Gastrocnemius medialis (tissue), 4 donors: ENCODE measurements at regions not wholly inside any gene's neighbourhood (a gene's known extent, or its start where the extent isn't known, plus 50 kb on each side); places are given as distances from the start of the nearest gene placed in this dataset.

ENCODE experiments used
- ATAC-seq, 2 donors: fragments of 150-250 bp; one replicate each; pipeline ENCODE4 v1.9.1; 2016
- DNase-seq, 2 donors: peaks; one replicate each; pipeline ENCODE4 v3.0.0-alpha.2; 2019
- H3K27ac ChIP-seq, 4 donors: fragments of 200-600 bp; sonication (generic); 1 replicate in 1 of 4; 2 replicates in 3 of 4; pipeline ENCODE4 v1.5.1; 2016 to 2018; ENCODE audit warnings: mild to moderate bottlenecking in 2 of 4, moderate library complexity in 1 of 4
- H3K27me3 ChIP-seq, 3 donors: fragments of 200-600 bp; sonication (generic) in 2 of 3; 1 replicate in 1 of 3; 2 replicates in 2 of 3; pipeline versions ENCODE4 v1.5.1 to v1.6.0; 2016 to 2019; ENCODE audit warnings: mild to moderate bottlenecking in 1 of 3, moderate library complexity in 1 of 3
- H3K36me3 ChIP-seq, 2 donors: fragments of 200-600 bp; sonication (generic) in 1 of 2; one replicate each; pipeline ENCODE4 v1.5.1; 2017 to 2018
- H3K4me1 ChIP-seq, 2 donors: fragments of 200-600 bp; sonication (generic) in 1 of 2; one replicate each; pipeline ENCODE4 v1.5.1; 2016 to 2017; ENCODE audit warnings: mild to moderate bottlenecking in 2 of 2
- H3K4me3 ChIP-seq, 4 donors: fragments of 200-600 bp; sonication (generic) in 3 of 4; 1 replicate in 1 of 4; 2 replicates in 3 of 4; pipeline ENCODE4 v1.5.1; 2016 to 2019; ENCODE audit warnings: mild to moderate bottlenecking in 2 of 4
- H3K9me3 ChIP-seq, 3 donors: fragments of 200-600 bp; sonication (generic) in 2 of 3; 1 replicate in 1 of 3; 2 replicates in 2 of 3; pipeline ENCODE4 v1.5.1; 2016 to 2019
- CTCF ChIP-seq, 5 experiments: fragments of 450-650 bp in 3 of 5; fragments of 200-600 bp in 2 of 5; sonication (generic) in 2 of 5; IDR thresholded peaks in 4 of 5; conservative IDR thresholded peaks in 1 of 5; 1 replicate in 4 of 5; 2 replicates in 1 of 5; pipeline ENCODE4 v1.5.1; 2016 to 2019; ENCODE audit warnings: antibody characterized with exemption in 5 of 5, mild to moderate bottlenecking in 3 of 5, moderate library complexity in 3 of 5
- POLR2A ChIP-seq, 2 donors: fragments of 450-650 bp; IDR thresholded peaks; one replicate each; pipeline ENCODE4 v1.6.1; 2017; ENCODE audit warnings: antibody characterized with exemption in 2 of 2, mild to moderate bottlenecking in 2 of 2, moderate library complexity in 2 of 2
- in situ Hi-C, 4 donors: fragments of 200-750 bp; cut with MboI; loops; one replicate each; pipeline versions ENCODE4 v1.15.0 to v1.8.0; 2017; ENCODE audit warnings: low sequenced_read_pairs in 4 of 4
- intact Hi-C: fragments of 100-400 bp; cut with DNase I; formaldehyde crosslinking; loops from one replicate; pipeline ENCODE4 v1.15.1; 2023; ENCODE audit warnings: low total_unique reads

- ATAC-seq (no peak), DNase-seq (no peak)
- Histone ChIP-seq H3K36me3 (no peaks in the 10 kb centered on the region), H3K4me3 (no peak overlapping the region), H3K4me1 (no peaks in the 10 kb centered on the region), H3K27me3 (no peaks in the 10 kb centered on the region), H3K27ac (no peak overlapping the region), H3K9me3 (no peaks in the 10 kb centered on the region)
- TF ChIP-seq CTCF (IDR thresholded peaks at IDR 0.05 in 4 of 5, conservative IDR thresholded peaks at IDR 0.05 in 1 of 5), result no peak
- intact Hi-C loops, result no loop called here
- in situ Hi-C loops, result no loop called here
Observed at GRCh38 chr9:97786341-97786740, 66.7 kb upstream of the FOXE1 start.

GRCh38 chr9:97787551-97787950, 65.5 kb upstream of the FOXE1 start:
- Histone ChIP-seq H3K36me3 (no peaks in the 10 kb centered on the region), H3K27me3 (no peaks in the 10 kb centered on the region), H3K4me1 (no peaks in the 10 kb centered on the region), H3K4me3 (no peak overlapping the region), H3K27ac (no peak overlapping the region), H3K9me3 (no peaks in the 10 kb centered on the region)
- in situ Hi-C loops, result no loop called here
- DNase-seq (no peak), ATAC-seq (no peak)
- no peak for TF ChIP-seq CTCF (IDR thresholded peaks at IDR 0.05 in 4 of 5, conservative IDR thresholded peaks at IDR 0.05 in 1 of 5)
- TF ChIP-seq POLR2A (IDR thresholded peaks at IDR 0.05), result no peak
- intact Hi-C loops, result no loop called here

GRCh38 chr9:97788763-97789663, 64.0 kb upstream of the FOXE1 start:
- intact Hi-C loops, result no loop called here
- DNase-seq, result no peak

GRCh38 chr9:97790542-97790941, 62.5 kb upstream of the FOXE1 start:
- DNase-seq (no peak), ATAC-seq (no peak)
- no peak overlapping the region for H3K27ac ChIP-seq
- H3K36me3 ChIP-seq, result no peaks in the 10 kb centered on the region
- intact Hi-C loops, result no loop called here
- no peaks in the 10 kb centered on the region for H3K4me1 ChIP-seq
- in situ Hi-C loops, result no loop called here
- TF ChIP-seq POLR2A (IDR thresholded peaks at IDR 0.05) (no peak), CTCF (IDR thresholded peaks at IDR 0.05 in 4 of 5, conservative IDR thresholded peaks at IDR 0.05 in 1 of 5) (no peak)
- no peaks in the 10 kb centered on the region for H3K9me3 ChIP-seq
- no peak overlapping the region for H3K4me3 ChIP-seq
- no peaks in the 10 kb centered on the region for H3K27me3 ChIP-seq

More at GRCh38 chr9:97788763-97789663, 64.0 kb upstream of the FOXE1 start:
- no peak for ATAC-seq
- Histone ChIP-seq H3K4me1 (no peaks in the 10 kb centered on the region), H3K9me3 (no peaks in the 10 kb centered on the region), H3K4me3 (no peak overlapping the region), H3K27me3 (no peaks in the 10 kb centered on the region), H3K36me3 (no peaks in the 10 kb centered on the region), H3K27ac (no peak overlapping the region)
- TF ChIP-seq POLR2A (IDR thresholded peaks at IDR 0.05) (no peak), CTCF (IDR thresholded peaks at IDR 0.05 in 4 of 5, conservative IDR thresholded peaks at IDR 0.05 in 1 of 5) (no peak)
- in situ Hi-C loops, result no loop called here
